ENCODE measurements at regions not wholly inside any gene's neighbourhood (a gene's known extent, or its start where the extent isn't known, plus 50 kb on each side); places are given as distances from the start of the nearest gene placed in this dataset.

DNA sequence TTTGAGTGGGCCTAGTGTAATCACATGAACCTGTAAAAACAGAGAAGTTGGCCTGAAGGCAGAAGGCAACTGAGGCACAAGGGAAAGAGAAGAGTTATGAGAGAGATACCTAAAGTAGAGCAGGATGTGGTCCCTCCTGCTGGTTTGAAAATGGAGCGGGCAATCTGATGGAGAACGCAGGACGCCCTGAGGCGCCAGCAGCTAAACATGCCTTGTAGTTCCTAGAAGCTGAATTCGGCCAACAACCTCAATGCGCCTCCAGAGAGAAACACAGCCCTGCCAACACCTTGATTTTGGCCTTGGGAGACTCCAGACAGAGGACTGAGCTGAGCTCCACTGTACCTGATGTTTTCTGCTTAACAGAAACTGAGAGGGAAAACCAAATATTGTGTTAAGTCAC is 469.9 kb downstream of the SOCS6 start:
- no peak overlapping the region for H3K9ac ChIP-seq (ENCODE audit: control insufficient read depth, extremely low read depth, insufficient read depth, low read length)
- FAIRE-seq, result no peak

DNA sequence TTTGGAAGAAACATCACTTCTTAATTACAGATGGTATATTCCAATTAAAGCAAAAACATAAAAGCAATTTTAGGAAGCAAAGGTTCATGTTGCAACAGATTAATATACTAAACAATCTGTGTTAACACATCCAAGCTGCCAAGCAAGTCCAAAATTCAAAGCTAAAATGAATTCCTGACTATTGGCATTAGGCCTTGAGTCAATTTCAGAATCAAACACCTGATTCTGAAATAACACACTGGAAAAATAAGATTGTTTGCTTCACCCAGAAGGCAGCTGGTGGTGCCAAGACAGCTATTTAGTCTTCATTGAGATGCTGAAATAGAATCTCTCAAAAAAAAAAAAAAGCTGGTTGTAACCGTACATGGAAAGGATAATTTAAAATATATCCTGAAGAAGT is 465.6 kb downstream of the SOCS6 start:
- FAIRE-seq, result no peak
- no peak overlapping the region for H3K4me2 ChIP-seq (ENCODE audit: control insufficient read depth, extremely low read depth, insufficient read depth, low read depth, low read length)

More for the DNA sequence above, 469.9 kb downstream of the SOCS6 start:
- H3K36me3 ChIP-seq (ENCODE audit: control insufficient read depth in 2 of 2, extremely low read depth in 1 of 2, insufficient read depth in 2 of 2, low read length in 2 of 2), result no peaks in the 10 kb centered on the region
- no peaks in the 10 kb centered on the region for H3K9me1 ChIP-seq (ENCODE audit: control insufficient read depth, extremely low read depth, insufficient read depth, low read length)
- no peak overlapping the region for H2AFZ ChIP-seq (ENCODE audit: control insufficient read depth, low read length)
- no peaks in the 10 kb centered on the region for H3K27me3 ChIP-seq (ENCODE audit: control insufficient read depth, extremely low read depth, insufficient read depth, low read length)
- no peak overlapping the region for H3K27ac ChIP-seq (ENCODE audit: control insufficient read depth, insufficient read depth, low read length)
- H3K4me3 ChIP-seq (ENCODE audit: control insufficient read depth in 2 of 3, extremely low read depth in 1 of 3, insufficient read depth in 2 of 3, low read depth in 1 of 3, low read length in 3 of 3), result no peak overlapping the region
- DNase-seq (ENCODE audit: low read depth, low spot score), result no peak
- no peaks in the 10 kb centered on the region for H3K9me3 ChIP-seq (ENCODE audit: control insufficient read depth, low read depth, low read length)
- no peaks in the 10 kb centered on the region for H3K79me2 ChIP-seq (ENCODE audit: control insufficient read depth, insufficient read depth, low read length)
- H4K20me1 ChIP-seq (ENCODE audit: control insufficient read depth, extremely low read depth, insufficient read depth, low read length), result no peaks in the 10 kb centered on the region
- dilution Hi-C loops (cut with MboI; ENCODE audit: extremely low pct_ligation_motif_present, low sequenced_read_pairs), result no loop called here
- no peak overlapping the region for H3K4me2 ChIP-seq (ENCODE audit: control insufficient read depth, extremely low read depth, insufficient read depth, low read depth, low read length)
- TF ChIP-seq EZH2 (IDR thresholded peaks at IDR 0.05; ENCODE audit: low read length), result no peak
- TF ChIP-seq, protein P1, sequence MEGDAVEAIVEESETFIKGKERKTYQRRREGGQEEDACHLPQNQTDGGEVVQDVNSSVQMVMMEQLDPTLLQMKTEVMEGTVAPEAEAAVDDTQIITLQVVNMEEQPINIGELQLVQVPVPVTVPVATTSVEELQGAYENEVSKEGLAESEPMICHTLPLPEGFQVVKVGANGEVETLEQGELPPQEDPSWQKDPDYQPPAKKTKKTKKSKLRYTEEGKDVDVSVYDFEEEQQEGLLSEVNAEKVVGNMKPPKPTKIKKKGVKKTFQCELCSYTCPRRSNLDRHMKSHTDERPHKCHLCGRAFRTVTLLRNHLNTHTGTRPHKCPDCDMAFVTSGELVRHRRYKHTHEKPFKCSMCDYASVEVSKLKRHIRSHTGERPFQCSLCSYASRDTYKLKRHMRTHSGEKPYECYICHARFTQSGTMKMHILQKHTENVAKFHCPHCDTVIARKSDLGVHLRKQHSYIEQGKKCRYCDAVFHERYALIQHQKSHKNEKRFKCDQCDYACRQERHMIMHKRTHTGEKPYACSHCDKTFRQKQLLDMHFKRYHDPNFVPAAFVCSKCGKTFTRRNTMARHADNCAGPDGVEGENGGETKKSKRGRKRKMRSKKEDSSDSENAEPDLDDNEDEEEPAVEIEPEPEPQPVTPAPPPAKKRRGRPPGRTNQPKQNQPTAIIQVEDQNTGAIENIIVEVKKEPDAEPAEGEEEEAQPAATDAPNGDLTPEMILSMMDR (optimal IDR thresholded peaks at IDR 0.05 in 1 of 3, IDR thresholded peaks at IDR 0.05 in 1 of 3, conservative IDR thresholded peaks at IDR 0.05 in 1 of 3; ENCODE audit: extremely low read depth in 1 of 3, insufficient read depth in 2 of 3, low read length in 3 of 3), result no peak
- H3K4me1 ChIP-seq (ENCODE audit: control insufficient read depth, extremely low read depth, insufficient read depth, low read length), result no peaks in the 10 kb centered on the region

More for the DNA sequence above, 465.6 kb downstream of the SOCS6 start:
- no peaks in the 10 kb centered on the region for H3K9me3 ChIP-seq (ENCODE audit: control insufficient read depth, low read depth, low read length)
- H2AFZ ChIP-seq (ENCODE audit: control insufficient read depth, low read length), result no peak overlapping the region
- no peak for DNase-seq (ENCODE audit: low read depth, low spot score)
- H3K4me1 ChIP-seq (ENCODE audit: control insufficient read depth, extremely low read depth, insufficient read depth, low read length), result no peaks in the 10 kb centered on the region
- H3K4me3 ChIP-seq (ENCODE audit: control insufficient read depth in 2 of 3, extremely low read depth in 1 of 3, insufficient read depth in 2 of 3, low read depth in 1 of 3, low read length in 3 of 3), result no peak overlapping the region
- no peaks in the 10 kb centered on the region for H3K9me1 ChIP-seq (ENCODE audit: control insufficient read depth, extremely low read depth, insufficient read depth, low read length)
- no peaks in the 10 kb centered on the region for H3K79me2 ChIP-seq (ENCODE audit: control insufficient read depth, insufficient read depth, low read length)
- dilution Hi-C loops (cut with MboI; ENCODE audit: extremely low pct_ligation_motif_present, low sequenced_read_pairs), result no loop called here
- H3K36me3 ChIP-seq (ENCODE audit: control insufficient read depth in 2 of 2, extremely low read depth in 1 of 2, insufficient read depth in 2 of 2, low read length in 2 of 2), result no peaks in the 10 kb centered on the region
- TF ChIP-seq EZH2 (IDR thresholded peaks at IDR 0.05; ENCODE audit: low read length), result no peak
- TF ChIP-seq, protein P1 (optimal IDR thresholded peaks at IDR 0.05 in 1 of 3, IDR thresholded peaks at IDR 0.05 in 1 of 3, conservative IDR thresholded peaks at IDR 0.05 in 1 of 3; ENCODE audit: extremely low read depth in 1 of 3, insufficient read depth in 2 of 3, low read length in 3 of 3), result no peak
- no peaks in the 10 kb centered on the region for H3K27me3 ChIP-seq (ENCODE audit: control insufficient read depth, extremely low read depth, insufficient read depth, low read length)
- no peak overlapping the region for H3K27ac ChIP-seq (ENCODE audit: control insufficient read depth, insufficient read depth, low read length)
- no peaks in the 10 kb centered on the region for H4K20me1 ChIP-seq (ENCODE audit: control insufficient read depth, extremely low read depth, insufficient read depth, low read length)
- H3K9ac ChIP-seq (ENCODE audit: control insufficient read depth, extremely low read depth, insufficient read depth, low read length), result no peak overlapping the region
